ENCODE measurements at regions not wholly inside any gene's neighbourhood (a gene's known extent, or its start where the extent isn't known, plus 50 kb on each side); places are given as distances from the start of the nearest gene placed in this dataset.

- no peak for DNase-seq (ENCODE audit: low spot score)
Observed at GRCh38 chrX:151476604-151477303, 79.7 kb downstream of the VMA21 start.

GRCh38 chrX:151478058-151478457 lies 81.1 kb downstream of the VMA21 start:
- no peak for DNase-seq (ENCODE audit: low spot score)

GRCh38 chrX:151488677-151489076 lies 74.8 kb upstream of the PASD1 start:
- peak; percentile 50 for DNase-seq (ENCODE audit: low spot score)

- DNase-seq (ENCODE audit: low spot score): peak; percentile 46
Observed at GRCh38 chrX:151505796-151506195, 57.7 kb upstream of the PASD1 start.

- no peak for DNase-seq (ENCODE audit: low spot score)
Observed at GRCh38 chrX:151510203-151510602, 53.3 kb upstream of the PASD1 start.

GRCh38 chrX:151513472-151513871 lies 50.0 kb upstream of the PASD1 start:
- DNase-seq (ENCODE audit: low spot score): no peak

Measured in RKO (cell line).